ENCODE measurements at regions not wholly inside any gene's neighbourhood (a gene's known extent, or its start where the extent isn't known, plus 50 kb on each side); places are given as distances from the start of the nearest gene placed in this dataset.

- TF ChIP-seq POLR2A (IDR thresholded peaks at IDR 0.05) = no peak
- no peak for TF ChIP-seq CTCF (IDR thresholded peaks at IDR 0.05)
Measured at GRCh38 chr3:163335429-163335828, 1742.9 kb downstream of the SI start.
